Smooth muscle cell (in vitro differentiated cells): ENCODE measurements at regions not wholly inside any gene's neighbourhood (a gene's known extent, or its start where the extent isn't known, plus 50 kb on each side); places are given as distances from the start of the nearest gene placed in this dataset.

Experiments
- DNase-seq: peaks from one replicate; lab custom pipeline; 2025; ENCODE audit not compliant: unreplicated experiment; lab: John Stamatoyannopoulos, UW
- H2AFZ ChIP-seq: fragments of 200-600 bp; sonication (generic); 2 replicates; pipeline ENCODE4 v1.6.0; 2016; ENCODE audit warnings: antibody characterized with exemption, low read depth, mild to moderate bottlenecking
- H3F3A ChIP-seq: fragments of 200-600 bp; sonication (generic); 2 replicates; pipeline ENCODE4 v1.6.0; 2017; ENCODE audit warnings: antibody characterized with exemption, low read depth
- H3K27ac ChIP-seq: fragments of 200-600 bp; sonication (generic); 2 replicates; pipeline ENCODE4 v1.5.1; 2016; ENCODE audit warnings: low read depth, mild to moderate bottlenecking
- H3K27me3 ChIP-seq: fragments of 200-600 bp; sonication (generic); 2 replicates; pipeline ENCODE4 v1.6.1; 2016; ENCODE audit warnings: low read depth, mild to moderate bottlenecking
- H3K36me3 ChIP-seq: fragments of 200-600 bp; sonication (generic); 2 replicates; pipeline ENCODE4 v1.5.1; 2016; ENCODE audit warnings: low read depth
- H3K4me1 ChIP-seq: fragments of 200-600 bp; sonication (generic); 2 replicates; pipeline ENCODE4 v1.5.1; 2016; ENCODE audit warnings: low read depth
- H3K4me2 ChIP-seq: fragments of 200-600 bp; sonication (generic); 2 replicates; pipeline ENCODE4 v1.6.0; 2016; ENCODE audit warnings: mild to moderate bottlenecking
- H3K4me3 ChIP-seq: fragments of 200-600 bp; sonication (generic); 2 replicates; pipeline ENCODE4 v1.5.1; 2016; ENCODE audit warnings: mild to moderate bottlenecking
- H3K79me2 ChIP-seq: fragments of 200-600 bp; sonication (generic); 2 replicates; pipeline ENCODE4 v1.6.0; 2016; ENCODE audit warnings: low read depth, mild to moderate bottlenecking
- H3K9ac ChIP-seq: fragments of 200-600 bp; sonication (generic); 2 replicates; pipeline ENCODE4 v1.6.0; 2016; ENCODE audit warnings: low read depth
- H3K9me3 ChIP-seq: fragments of 200-600 bp; sonication (generic); replicated peaks from 2 replicates; pipeline ENCODE4 v1.5.1; 2016; ENCODE audit warnings: low read depth
- H4K20me1 ChIP-seq: fragments of 200-600 bp; sonication (generic); 2 replicates; pipeline ENCODE4 v1.6.0; 2016; ENCODE audit warnings: low read depth
- WGBS: methylation state at CpG from one replicate; pipeline ENCODE4 v1.1.7; 2016; ENCODE audit warnings: low lambda C conversion rate; 5-methylcytosine and 5-hydroxymethylcytosine counted together
- TF ChIP-seq, protein P1 (sequence below): fragments of 200-600 bp; sonication (generic); IDR thresholded peaks from 2 replicates; pipeline ENCODE4 v1.5.1; 2017; ENCODE audit warnings: borderline replicate concordance, mild to moderate bottlenecking, antibody characterized with exemption; ENCODE audit not compliant: insufficient read depth, poor library complexity, severe bottlenecking

DNA sequence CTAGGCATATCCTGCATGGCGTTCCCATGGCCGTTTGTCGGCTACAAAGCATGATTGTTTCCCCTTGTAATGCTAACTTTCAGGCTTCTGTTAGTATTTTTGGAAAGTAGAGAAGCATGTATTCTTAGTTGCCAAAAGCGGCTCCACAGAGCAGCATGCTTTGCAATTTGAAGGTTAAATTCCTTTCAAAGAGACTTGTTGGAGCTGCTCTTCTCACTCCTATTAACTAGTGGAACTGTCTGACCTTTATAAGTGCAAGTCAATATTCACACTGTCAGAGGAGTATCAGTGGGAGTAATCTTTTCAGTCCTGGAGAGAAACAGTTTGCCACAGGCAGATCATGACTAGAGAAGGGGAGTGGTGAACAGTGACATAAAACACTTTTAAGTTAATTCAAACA lies 656.1 kb upstream of the NOVA1 start:
- no peaks in the 10 kb centered on the region for H3K27me3 ChIP-seq
- no peaks in the 10 kb centered on the region for H3K4me1 ChIP-seq
- DNase-seq = no peak
- no peaks in the 10 kb centered on the region for H3K36me3 ChIP-seq
- no peaks in the 10 kb centered on the region for H3K9me3 ChIP-seq
- H3F3A ChIP-seq = no peaks in the 10 kb centered on the region
- WGBS = 76% methylated on average over 4 of the region's 4 CpGs
- TF ChIP-seq, protein P1, sequence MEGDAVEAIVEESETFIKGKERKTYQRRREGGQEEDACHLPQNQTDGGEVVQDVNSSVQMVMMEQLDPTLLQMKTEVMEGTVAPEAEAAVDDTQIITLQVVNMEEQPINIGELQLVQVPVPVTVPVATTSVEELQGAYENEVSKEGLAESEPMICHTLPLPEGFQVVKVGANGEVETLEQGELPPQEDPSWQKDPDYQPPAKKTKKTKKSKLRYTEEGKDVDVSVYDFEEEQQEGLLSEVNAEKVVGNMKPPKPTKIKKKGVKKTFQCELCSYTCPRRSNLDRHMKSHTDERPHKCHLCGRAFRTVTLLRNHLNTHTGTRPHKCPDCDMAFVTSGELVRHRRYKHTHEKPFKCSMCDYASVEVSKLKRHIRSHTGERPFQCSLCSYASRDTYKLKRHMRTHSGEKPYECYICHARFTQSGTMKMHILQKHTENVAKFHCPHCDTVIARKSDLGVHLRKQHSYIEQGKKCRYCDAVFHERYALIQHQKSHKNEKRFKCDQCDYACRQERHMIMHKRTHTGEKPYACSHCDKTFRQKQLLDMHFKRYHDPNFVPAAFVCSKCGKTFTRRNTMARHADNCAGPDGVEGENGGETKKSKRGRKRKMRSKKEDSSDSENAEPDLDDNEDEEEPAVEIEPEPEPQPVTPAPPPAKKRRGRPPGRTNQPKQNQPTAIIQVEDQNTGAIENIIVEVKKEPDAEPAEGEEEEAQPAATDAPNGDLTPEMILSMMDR = no peak
- H3K9ac ChIP-seq = no peak overlapping the region
- no peaks in the 10 kb centered on the region for H3K79me2 ChIP-seq
- H3K27ac ChIP-seq = no peak overlapping the region
- H3K4me2 ChIP-seq = no peak overlapping the region
- no peak overlapping the region for H2AFZ ChIP-seq
- no peak overlapping the region for H3K4me3 ChIP-seq
- H4K20me1 ChIP-seq = no peaks in the 10 kb centered on the region

DNA sequence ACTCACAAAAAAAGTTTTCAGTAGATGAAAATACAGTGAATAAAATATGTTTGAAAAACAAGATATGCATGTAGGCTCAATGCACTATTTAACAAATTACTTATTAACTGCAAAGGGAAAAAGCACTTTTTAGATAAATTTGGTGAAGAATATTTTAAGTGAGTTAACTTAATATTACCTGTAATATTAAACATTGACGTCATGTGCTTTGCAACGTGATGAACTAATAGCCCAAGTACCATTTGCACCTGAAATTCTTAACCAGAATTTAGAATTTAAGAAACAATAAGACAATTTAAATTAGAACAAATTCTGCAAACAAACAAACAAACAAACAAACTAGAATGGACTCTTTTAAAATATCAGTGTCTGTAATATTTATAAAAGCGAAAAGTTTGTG lies 659.0 kb upstream of the NOVA1 start:
- Histone ChIP-seq H3K36me3 (no peaks in the 10 kb centered on the region), H3K27ac (no peak overlapping the region), H3K27me3 (no peaks in the 10 kb centered on the region), H2AFZ (no peak overlapping the region), H3K9ac (no peak overlapping the region), H3K4me1 (no peaks in the 10 kb centered on the region), H3K4me3 (no peak overlapping the region), H3K4me2 (no peak overlapping the region), H3F3A (no peaks in the 10 kb centered on the region), H3K79me2 (no peaks in the 10 kb centered on the region), H3K9me3 (no peaks in the 10 kb centered on the region), H4K20me1 (no peaks in the 10 kb centered on the region)
- 87% methylated on average over 3 of the region's 3 CpGs for WGBS
- TF ChIP-seq, protein P1 = no peak
- no peak for DNase-seq

DNA sequence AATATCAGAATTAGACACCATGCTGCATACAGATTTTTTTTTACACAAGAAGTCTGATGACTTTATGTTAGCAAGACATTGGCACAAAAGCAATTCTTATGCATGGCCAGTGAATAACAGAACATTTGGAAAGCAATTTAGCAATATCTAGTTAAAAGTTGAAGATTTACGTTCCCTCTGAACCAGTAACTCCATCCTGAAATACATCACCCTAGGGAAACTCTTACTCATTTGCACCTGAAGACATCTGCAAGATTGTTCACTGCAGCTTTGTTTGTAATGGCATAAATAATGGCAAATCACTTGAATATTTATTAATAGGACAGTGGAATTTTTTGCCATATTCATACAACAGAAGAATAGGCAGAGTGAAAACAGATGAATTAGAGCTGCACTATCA lies 670.0 kb upstream of the NOVA1 start:
- TF ChIP-seq, protein P1 = no peak
- no peak for DNase-seq
- H3K27ac ChIP-seq = no peak overlapping the region
- no peak overlapping the region for H3K4me3 ChIP-seq
- H3K9ac ChIP-seq = no peak overlapping the region
- H3K36me3 ChIP-seq = no peaks in the 10 kb centered on the region
- H4K20me1 ChIP-seq = no peaks in the 10 kb centered on the region
- H2AFZ ChIP-seq = no peak overlapping the region
- no peaks in the 10 kb centered on the region for H3K27me3 ChIP-seq
- no peaks in the 10 kb centered on the region for H3F3A ChIP-seq
- WGBS = 87% methylated on average over 1 of the region's 1 CpG
- H3K9me3 ChIP-seq = no peaks in the 10 kb centered on the region
- no peak overlapping the region for H3K4me2 ChIP-seq
- no peaks in the 10 kb centered on the region for H3K4me1 ChIP-seq
- no peaks in the 10 kb centered on the region for H3K79me2 ChIP-seq

DNA sequence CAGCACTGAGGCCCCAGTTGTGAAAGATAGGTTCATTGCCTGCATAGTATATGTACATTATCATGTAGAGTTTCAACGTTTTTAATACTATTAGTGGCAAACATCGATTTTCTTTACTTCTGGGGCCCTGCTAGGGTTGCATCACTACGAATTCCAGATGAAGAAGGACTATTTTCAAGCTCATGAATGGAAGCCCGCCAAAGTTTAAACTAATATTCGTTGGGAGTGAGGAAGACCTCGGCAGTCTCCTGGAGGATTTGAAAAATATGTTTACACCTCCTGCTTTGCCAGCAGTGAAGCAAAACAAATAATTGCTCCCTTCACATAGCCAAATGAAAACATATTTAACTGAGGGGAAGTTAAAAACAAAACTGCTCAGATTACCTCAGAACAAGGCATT lies 672.9 kb upstream of the NOVA1 start:
- Histone ChIP-seq H3K9me3 (no peaks in the 10 kb centered on the region), H3K4me3 (no peak overlapping the region), H2AFZ (no peak overlapping the region), H3K79me2 (no peaks in the 10 kb centered on the region), H3K27me3 (no peaks in the 10 kb centered on the region), H3K4me1 (no peaks in the 10 kb centered on the region), H3K9ac (no peak overlapping the region), H3F3A (no peaks in the 10 kb centered on the region), H3K36me3 (no peaks in the 10 kb centered on the region), H3K27ac (no peak overlapping the region), H3K4me2 (no peak overlapping the region), H4K20me1 (no peaks in the 10 kb centered on the region)
- 88% methylated on average over 6 of the region's 6 CpGs for WGBS
- TF ChIP-seq, protein P1 = no peak
- no peak for DNase-seq
